GM21526 (cell line): ENCODE measurements at regions not wholly inside any gene's neighbourhood (a gene's known extent, or its start where the extent isn't known, plus 50 kb on each side); places are given as distances from the start of the nearest gene placed in this dataset.
A peak's percentile ranks its signal among the peaks of the same experiment; 100 is the strongest.

Source experiments
- ATAC-seq: cut with Tn5 transposase; IDR thresholded peaks from one replicate; pipeline ENCODE4 v1.9.1; 2021; ENCODE audit warnings: moderate library complexity; ENCODE audit not compliant: unreplicated experiment, low FRiP score

GRCh38 chr11:128116447-128116846 lies 470.9 kb downstream of the ETS1 start:
- ATAC-seq, result no peak

GRCh38 chr11:128105950-128106349 lies 481.4 kb downstream of the ETS1 start:
- no peak for ATAC-seq

DNA sequence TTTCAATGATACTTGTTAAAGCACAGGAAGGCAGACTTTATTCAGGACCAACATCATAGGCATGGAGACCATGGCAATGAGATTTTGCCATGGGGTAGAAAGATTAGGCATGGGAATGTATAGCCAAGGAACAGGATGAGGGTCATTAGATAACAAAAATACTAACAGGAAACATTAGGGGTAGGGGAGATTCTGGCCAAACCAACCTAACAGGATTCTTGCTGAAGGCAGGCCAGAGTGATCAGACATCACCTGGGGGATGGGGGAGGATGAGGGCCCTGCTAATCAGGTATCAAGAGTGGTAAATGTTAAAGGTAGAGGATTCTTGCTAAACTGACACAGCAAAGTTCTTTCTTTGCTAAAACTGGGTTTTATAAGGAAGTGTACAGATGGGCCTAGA lies 481.8 kb downstream of the ETS1 start:
- no peak for ATAC-seq

DNA sequence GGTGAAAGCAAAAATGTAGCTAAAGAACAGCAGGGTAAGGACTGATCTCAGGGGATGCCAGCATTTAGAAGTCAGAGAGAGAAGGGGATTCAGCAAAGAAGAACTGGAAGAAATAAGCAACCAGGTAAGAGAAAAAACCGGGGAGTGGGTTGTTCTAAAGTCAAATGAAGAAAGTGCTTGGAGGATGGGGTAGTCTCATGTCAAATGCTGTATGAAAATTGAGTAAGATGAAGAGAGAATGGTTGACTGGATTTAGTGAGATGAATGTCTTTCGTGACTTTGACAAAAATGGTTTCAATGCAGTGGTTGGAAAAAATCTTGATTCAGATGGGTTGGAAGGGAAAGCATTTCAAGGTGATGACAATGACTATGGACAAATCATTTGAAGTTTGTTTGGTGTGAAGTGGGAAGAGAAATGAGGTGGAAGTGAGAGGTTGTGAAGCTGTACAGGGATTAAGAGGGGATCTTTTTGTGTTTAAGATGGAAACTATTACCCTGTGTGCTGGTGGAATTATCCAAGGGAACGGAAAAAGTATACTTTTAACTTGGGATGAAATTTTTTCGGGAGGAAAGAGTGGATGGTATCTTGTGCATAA lies 484.0 kb downstream of the ETS1 start:
- no peak for ATAC-seq

DNA sequence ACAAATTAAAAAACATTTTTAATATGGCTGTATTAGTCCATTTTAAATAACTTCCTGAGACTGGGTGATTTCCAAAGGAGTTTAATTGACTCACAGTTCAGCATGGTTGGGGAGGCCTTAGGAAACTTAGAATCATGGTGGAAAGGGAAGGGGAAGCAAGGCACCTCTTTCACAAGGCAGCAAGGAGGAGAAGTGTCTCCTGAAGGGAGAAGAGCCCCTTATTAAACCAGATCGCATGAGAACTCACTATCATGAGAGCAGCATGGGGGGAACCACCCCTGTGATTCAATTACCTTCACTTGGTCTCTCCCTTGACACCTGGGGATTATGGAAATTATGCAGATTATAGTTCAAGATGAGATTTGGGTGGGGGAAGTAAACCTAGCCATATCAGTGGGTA lies 488.6 kb downstream of the ETS1 start:
- no peak for ATAC-seq

DNA sequence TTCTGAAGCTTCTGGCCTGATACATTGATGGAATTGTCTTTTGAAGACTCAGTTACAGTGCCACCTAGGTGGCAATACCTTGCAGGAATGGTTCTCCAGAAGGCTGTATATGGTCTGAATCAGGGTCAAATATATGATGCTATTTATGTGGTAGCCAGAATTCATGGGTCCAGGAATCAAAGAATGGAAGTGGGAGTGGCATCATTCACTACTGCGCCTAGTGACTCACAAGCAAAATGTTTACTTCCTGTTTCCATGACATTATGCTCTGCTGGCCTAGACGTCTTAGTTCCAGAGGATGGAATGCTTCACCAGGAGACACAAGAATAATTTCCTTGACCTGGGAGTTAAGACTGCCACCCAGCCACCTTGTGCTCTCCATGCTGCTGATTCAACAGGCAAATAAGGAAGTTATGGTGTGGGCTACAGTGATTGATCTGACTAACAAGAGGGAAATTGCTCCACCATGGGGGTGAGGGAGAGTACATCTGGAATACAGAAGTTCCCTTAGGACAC lies 491.8 kb downstream of the ETS1 start:
- ATAC-seq, result no peak

GRCh38 chr11:128093689-128094088 lies 493.7 kb downstream of the ETS1 start:
- no peak for ATAC-seq

GRCh38 chr11:128089962-128090361 lies 497.4 kb downstream of the ETS1 start:
- ATAC-seq, result no peak

- ATAC-seq, result no peak
Measured at GRCh38 chr11:128086794-128087193, 500.6 kb downstream of the ETS1 start.

GRCh38 chr11:128085276-128085675 lies 502.1 kb downstream of the ETS1 start:
- no peak for ATAC-seq

GRCh38 chr11:128082574-128082973 lies 504.8 kb downstream of the ETS1 start:
- ATAC-seq, result no peak

DNA sequence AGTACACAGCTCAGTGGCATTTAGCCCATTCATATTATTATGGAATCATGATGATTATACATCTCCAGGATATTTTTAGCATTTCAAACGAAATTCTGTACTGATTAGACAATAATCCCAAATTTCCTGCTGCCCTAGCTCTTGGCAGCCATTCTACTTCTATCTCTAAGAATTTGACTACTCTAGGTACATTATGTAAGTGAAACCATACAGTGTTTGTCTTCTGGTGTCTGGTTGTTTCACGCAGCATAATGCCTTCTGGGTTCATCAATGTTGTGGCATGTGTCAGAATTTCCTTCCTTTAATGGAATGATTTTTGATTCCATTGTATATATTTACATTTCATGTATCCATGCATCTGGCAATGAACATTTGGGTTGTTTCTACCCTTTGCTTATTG lies 517.7 kb downstream of the ETS1 start:
- no peak for ATAC-seq

DNA sequence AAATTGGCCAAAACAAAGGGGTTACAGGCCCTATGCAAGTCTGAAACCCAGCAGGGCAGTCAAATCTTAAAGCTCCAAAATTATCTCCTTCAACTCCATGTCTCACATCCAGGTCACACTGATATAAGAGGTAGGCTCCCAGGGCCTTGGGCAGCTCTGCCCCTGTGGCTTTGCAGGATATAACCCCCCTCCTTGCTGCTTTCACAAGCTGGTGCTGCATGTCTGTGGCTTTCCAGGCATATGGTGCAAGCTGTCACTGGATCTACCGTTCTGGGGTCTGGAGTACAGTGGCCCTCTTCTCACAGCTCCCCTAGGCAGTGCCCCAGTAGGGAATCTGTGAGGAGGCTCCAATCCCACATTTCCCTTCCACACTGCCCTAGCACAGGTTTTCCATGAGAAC lies 519.6 kb downstream of the ETS1 start:
- no peak for ATAC-seq

DNA sequence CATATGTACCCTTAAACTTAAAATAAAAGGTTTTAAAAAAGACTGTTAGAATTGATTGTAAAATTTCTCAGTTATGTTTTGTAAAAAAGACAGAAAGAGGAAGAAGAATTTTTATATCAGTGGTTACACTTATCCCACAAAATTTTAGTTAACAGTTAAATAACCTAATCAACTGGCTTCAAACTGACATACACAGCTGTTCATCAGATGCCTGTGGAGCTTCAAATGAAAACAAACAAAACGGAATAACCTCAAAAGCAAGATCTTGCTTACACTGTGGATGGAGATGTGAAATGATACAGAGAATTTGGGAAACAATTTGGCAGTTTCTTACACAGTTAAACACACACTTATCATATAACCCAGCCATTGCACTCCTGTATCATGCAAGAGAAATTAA lies 521.0 kb downstream of the ETS1 start:
- no peak for ATAC-seq

GRCh38 chr11:128061281-128061871 lies 526.0 kb downstream of the ETS1 start:
- ATAC-seq, result no peak

- no peak for ATAC-seq
Measured at GRCh38 chr11:128058580-128059208, 528.7 kb downstream of the ETS1 start.

GRCh38 chr11:128057786-128058395 lies 529.5 kb downstream of the ETS1 start:
- ATAC-seq, result no peak

DNA sequence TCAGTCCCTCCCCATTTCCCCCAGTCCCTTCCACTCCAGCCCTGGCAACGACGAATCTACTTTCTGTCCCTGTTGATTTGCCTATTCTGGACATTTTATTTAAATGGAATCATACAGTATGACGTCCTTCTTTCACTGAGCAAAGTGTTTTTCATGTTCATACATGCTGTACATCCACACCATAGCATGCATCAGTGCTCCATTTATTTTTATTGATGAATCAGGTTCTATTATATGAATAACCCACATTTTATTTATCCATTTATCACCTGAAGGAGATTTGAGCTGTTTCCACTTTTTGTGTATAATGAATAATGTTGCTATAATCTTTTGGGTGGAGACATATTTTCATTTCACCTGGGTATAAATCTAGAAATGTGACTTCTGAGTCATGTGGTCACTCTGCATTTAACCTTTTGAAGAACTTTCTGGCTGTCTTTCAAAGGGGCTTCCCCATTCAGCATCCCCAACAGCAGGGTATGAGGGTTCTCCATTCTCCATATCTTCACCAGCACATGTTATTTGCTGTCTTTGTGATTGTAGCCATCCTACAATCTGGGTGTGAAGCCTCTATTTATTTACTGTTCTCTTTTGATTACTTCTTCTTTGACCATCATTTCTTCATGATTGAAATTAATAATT lies 531.7 kb downstream of the ETS1 start:
- no peak for ATAC-seq

DNA sequence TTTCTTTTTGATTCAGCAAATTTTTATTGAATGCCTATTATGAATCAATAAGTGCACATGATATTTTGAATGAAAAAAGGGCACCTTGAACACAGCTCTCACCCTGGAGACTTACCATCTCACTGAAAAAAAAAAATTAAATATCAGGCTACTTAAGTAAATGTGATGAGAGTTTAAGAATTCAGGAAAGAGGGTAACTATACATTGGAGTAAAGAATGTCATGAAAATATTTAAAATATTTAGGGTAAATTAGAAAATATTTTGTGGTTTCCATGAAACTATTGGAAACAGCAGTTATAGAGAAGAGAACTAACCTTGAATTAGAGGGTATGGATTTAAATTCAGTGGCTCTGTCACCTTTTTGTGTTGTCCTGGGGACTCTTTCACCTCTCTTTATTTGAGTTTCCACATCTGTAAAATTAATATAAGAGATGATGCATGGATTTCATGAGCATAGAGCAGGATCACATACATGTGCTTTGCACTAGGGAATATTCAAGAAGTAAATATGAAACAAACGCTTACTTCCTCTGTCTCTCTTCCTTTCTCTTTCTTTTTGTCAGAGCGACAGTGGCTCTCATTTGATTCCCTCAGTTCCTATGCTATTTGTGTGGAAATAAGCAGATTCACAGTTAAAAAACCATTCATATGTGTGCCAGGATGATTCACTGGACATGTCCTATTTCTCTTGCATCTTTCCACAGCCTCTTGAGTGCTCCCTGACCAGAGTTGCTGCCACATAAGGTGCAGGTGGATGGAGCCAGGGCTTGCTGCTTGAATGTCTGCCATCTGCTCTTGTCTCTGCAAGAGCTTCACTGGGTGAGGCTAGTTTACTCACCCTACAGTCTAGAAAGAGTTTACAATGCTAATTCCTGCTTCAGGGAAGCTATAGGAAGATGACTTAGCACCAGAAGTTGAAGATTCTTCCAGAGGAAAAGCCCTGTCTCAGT lies 533.1 kb downstream of the ETS1 start:
- ATAC-seq, result peak; percentile 77
